K562 (cell line): ENCODE measurements at regions not wholly inside any gene's neighbourhood (a gene's known extent, or its start where the extent isn't known, plus 50 kb on each side); places are given as distances from the start of the nearest gene placed in this dataset.

Experiments used
- ATAC-seq: fragments of 200-7000 bp; cut with Tn5 transposase; 3 replicates; pipeline ENCODE4 v1.9.1; 2020; ENCODE audit warnings: moderate library complexity
- BruUV-seq: library from RNA; stranded (reverse); fragments of 400-500 nt; replicated peaks from 2 replicates; lab custom pipeline; 2021; lab: Mats Ljungman, UMichigan
- CTCF ChIA-PET: fragments of 300-600 bp; formaldehyde crosslinking; extraction: SDS; loops from one replicate; lab custom pipeline; 2021; ENCODE audit warnings: low intra/inter-chr PET ratio; lab: Yijun Ruan, JAX
- POLR2A ChIA-PET: fragments of 300-600, 350-650 bp; sonication (Branson Sonifier 250); formaldehyde crosslinking; extraction: SDS; loops from one replicate; lab custom pipeline; 2021; ENCODE audit warnings: antibody characterized with exemption, inconsistent platforms; lab: Yijun Ruan, JAX
- DNase-seq, 4 experiments: peaks; one replicate each; pipeline versions ENCODE4 v3.0.0 to v3.0.0-alpha.2; 2011 to 2018; ENCODE audit warnings: low spot score in 3 of 4, mixed read lengths in 3 of 4; ENCODE audit errors: extremely low read depth in 1 of 4
- FAIRE-seq: peaks from 2 replicates; lab custom pipeline; 2011; peaks lifted over from hg19 to GRCh38; lab: Jason Lieb, UNC
- H2AFZ ChIP-seq: 2 replicates; pipeline ENCODE4 v1.6.0; 2011; ENCODE audit warnings: low read depth, low read length, control low read depth, inconsistent platforms
- H3K27ac ChIP-seq: fragments of 200-600 bp; 3 replicates; pipeline ENCODE4 v1.8.0; 2011; ENCODE audit warnings: low read depth, mild to moderate bottlenecking, control low read depth, inconsistent platforms, low read length, moderate library complexity, mixed read lengths; ENCODE audit errors: extremely low read depth
- H3K27me3 ChIP-seq, 2 experiments: fragments of 300-600 bp in 1 of 2; 2 replicates in 1 of 2; 3 replicates in 1 of 2; pipeline versions ENCODE4 v1.6.0 to v1.8.0; 2011; ENCODE audit warnings: inconsistent platforms in 2 of 2, low read length in 2 of 2, mild to moderate bottlenecking in 1 of 2, mixed read lengths in 1 of 2, moderate library complexity in 1 of 2; ENCODE audit not compliant: control insufficient read depth in 2 of 2, insufficient read depth in 2 of 2
- H3K36me3 ChIP-seq: fragments of 300-600 bp; 3 replicates; pipeline ENCODE4 v1.8.0; 2011; ENCODE audit warnings: mild to moderate bottlenecking, low read length, inconsistent platforms; ENCODE audit not compliant: control insufficient read depth, insufficient read depth
- H3K4me1 ChIP-seq, 2 experiments: fragments of 200-600 bp in 1 of 2; replicated peaks in 1 of 2; 2 replicates in 1 of 2; 3 replicates in 1 of 2; pipeline versions ENCODE4 v1.5.1 to v1.8.0; 2011; ENCODE audit warnings: inconsistent platforms in 2 of 2, low read length in 2 of 2, mild to moderate bottlenecking in 1 of 2, mixed read lengths in 1 of 2, moderate library complexity in 1 of 2; ENCODE audit not compliant: control insufficient read depth in 2 of 2, insufficient read depth in 2 of 2
- H3K4me2 ChIP-seq: 2 replicates; pipeline ENCODE4 v1.6.1; 2011; ENCODE audit warnings: low read length, control low read depth, inconsistent platforms, mixed read lengths; ENCODE audit not compliant: insufficient read depth
- H3K4me3 ChIP-seq: fragments of 200-600 bp; sonication (generic), shearing (Covaris generic); 2 replicates; pipeline ENCODE4 v1.5.1; 2016; ENCODE audit warnings: control low read depth, inconsistent platforms
- H3K79me2 ChIP-seq: fragments of 200-600 bp; 3 replicates; pipeline ENCODE4 v1.8.0; 2011; ENCODE audit warnings: low read length, inconsistent platforms; ENCODE audit not compliant: control insufficient read depth, insufficient read depth
- H3K9ac ChIP-seq, 2 experiments: 2 replicates each; pipeline versions ENCODE4 v1.6.0 to v1.6.1; 2011; ENCODE audit warnings: low read depth in 2 of 2, low read length in 2 of 2, control low read depth in 1 of 2, inconsistent platforms in 1 of 2, mild to moderate bottlenecking in 1 of 2, mixed read lengths in 1 of 2; ENCODE audit not compliant: insufficient read depth in 1 of 2
- H3K9me1 ChIP-seq: one replicate; pipeline ENCODE4 v1.6.0; 2011; ENCODE audit warnings: inconsistent platforms, mild to moderate bottlenecking, low read length, moderate library complexity; ENCODE audit not compliant: control insufficient read depth, insufficient read depth
- H3K9me3 ChIP-seq: replicated peaks from 2 replicates; pipeline ENCODE4 v1.5.1; 2011; ENCODE audit warnings: low read depth, low read length, inconsistent platforms; ENCODE audit not compliant: control insufficient read depth, insufficient read depth
- H4K20me1 ChIP-seq: replicated peaks from 2 replicates; pipeline ENCODE4 v1.6.1; 2011; ENCODE audit warnings: low read length, inconsistent platforms, mixed read lengths; ENCODE audit not compliant: control insufficient read depth, insufficient read depth
- CBFA2T3 ChIP-seq: fragments of 450-650 bp; IDR thresholded peaks from 2 replicates; pipeline ENCODE4 v1.6.1; 2017
- FOSL1 ChIP-seq: fragments of 200-800 bp; sonication (Bioruptor generic); conservative IDR thresholded peaks from 2 replicates; pipeline ENCODE4 v1.6.1; 2016; ENCODE audit warnings: missing genetic modification characterization, missing compliant biosample characterization
- MTA2 ChIP-seq: fragments of 450-650 bp; IDR thresholded peaks from 2 replicates; pipeline ENCODE4 v1.6.1; 2016; ENCODE audit warnings: low read depth
- NFE2L1 ChIP-seq: fragments of 450-650 bp; IDR thresholded peaks from 2 replicates; pipeline ENCODE4 v1.6.1; 2016; ENCODE audit warnings: missing genetic modification characterization, low read depth, mild to moderate bottlenecking, missing compliant biosample characterization, moderate library complexity, borderline replicate concordance
- POLR2G ChIP-seq: fragments of 200-400 bp; formaldehyde crosslinking; IDR thresholded peaks from 2 replicates; pipeline ENCODE4 v1.6.1; 2017; ENCODE audit warnings: low read depth, mild to moderate bottlenecking, antibody characterized with exemption, low read length, moderate library complexity
- ZNF766 ChIP-seq: fragments of 200-800 bp; sonication (Bioruptor generic); conservative IDR thresholded peaks from 2 replicates; pipeline ENCODE4 v1.6.1; 2016; ENCODE audit warnings: missing genetic modification characterization, missing compliant biosample characterization
- WGBS: fragments of 100-300 bp; shearing (Covaris generic); methylation state at CpG from one replicate; pipeline ENCODE4 v1.1.6; 2016; ENCODE audit warnings: low coverage, mixed read lengths; ENCODE audit not compliant: insufficient coverage; ENCODE audit errors: missing lambda C conversion rate; 5-methylcytosine and 5-hydroxymethylcytosine counted together
- in situ Hi-C: fragments of 300-500 bp; cut with MboI; formaldehyde crosslinking; loops from 4 replicates; pipeline ENCODE4 v1.15.0; 2018; ENCODE audit warnings: inconsistent platforms, mixed read lengths
- intact Hi-C: fragments of 100-400 bp; cut with micrococcal nuclease; formaldehyde crosslinking; loops from 2 replicates; pipeline ENCODE4 v1.14.2; 2022
- TF ChIP-seq, protein P1 (sequence below): IDR thresholded peaks from 2 replicates; pipeline ENCODE4 v1.6.1; 2014; ENCODE audit warnings: antibody characterized with exemption

DNA sequence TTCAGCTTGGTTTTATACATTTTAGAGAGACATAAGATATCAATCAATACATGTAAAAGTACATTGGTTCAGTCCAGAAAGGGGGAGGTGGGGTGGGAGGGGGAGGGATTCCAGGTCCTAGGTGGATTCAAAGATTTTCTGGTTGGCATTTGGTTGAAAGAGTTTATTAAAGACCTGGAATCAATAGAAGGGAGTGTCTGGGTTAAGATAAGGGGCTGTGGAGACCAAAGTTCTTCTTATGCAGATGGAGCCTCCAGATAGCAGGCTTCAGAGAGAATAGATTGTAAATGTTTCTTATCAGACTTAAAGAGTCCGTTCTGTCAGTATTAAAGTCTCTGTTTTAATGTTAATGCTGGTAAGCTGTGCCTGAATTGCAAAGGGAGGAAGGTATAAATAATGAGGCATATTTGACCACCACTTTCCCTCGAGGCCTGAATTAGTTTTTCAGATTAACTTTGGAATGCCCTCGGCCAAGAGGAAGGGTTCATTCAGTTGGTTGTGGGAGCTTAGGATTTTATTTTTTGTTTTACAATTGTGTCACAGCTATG, 169.9 kb downstream of the AASDH start:
- BruUV-seq = no TSS peak
- Histone ChIP-seq H3K79me2 (no peaks in the 10 kb centered on the region), H3K9me1 (no peaks in the 10 kb centered on the region), H3K4me3 (no peak overlapping the region), H2AFZ (no peak overlapping the region), H3K9me3 (no peaks in the 10 kb centered on the region), H3K4me1 (no peaks in the 10 kb centered on the region), H3K36me3 (no peaks in the 10 kb centered on the region), H3K27me3 (peaks cover 3 to 12% of the 10 kb centered on the region in 2 experiments; a peak in 4 of 5 replicates), H3K27ac (no peak overlapping the region), H4K20me1 (no peaks in the 10 kb centered on the region; the same call in 1 of the 2 replicates), H3K4me2 (no peak overlapping the region), H3K9ac (no peak overlapping the region)
- no peak for TF ChIP-seq NFE2L1 (tag)
- 0 out of 2 replicates have a peak, but pooled peaks have one; percentile 16 for TF ChIP-seq CBFA2T3
- 0 out of 2 replicates have a peak, but pooled peaks have one; percentile 28 for TF ChIP-seq ZNF766 (CRISPR knock-in tag)
- ChIA-PET CTCF (no interaction called here), POLR2A (interaction anchor here (1.0 kb wide), 1 partner anchor 13 kb away, joined by 3 read pairs; no protein-coding TSS in a partner anchor)
- DNase-seq (no peak), FAIRE-seq (no peak), ATAC-seq (no peak)
- in situ Hi-C loops (no loop called here), intact Hi-C loops (no loop called here)
- WGBS = 0% methylated on average over 3 of the region's 3 CpGs

DNA sequence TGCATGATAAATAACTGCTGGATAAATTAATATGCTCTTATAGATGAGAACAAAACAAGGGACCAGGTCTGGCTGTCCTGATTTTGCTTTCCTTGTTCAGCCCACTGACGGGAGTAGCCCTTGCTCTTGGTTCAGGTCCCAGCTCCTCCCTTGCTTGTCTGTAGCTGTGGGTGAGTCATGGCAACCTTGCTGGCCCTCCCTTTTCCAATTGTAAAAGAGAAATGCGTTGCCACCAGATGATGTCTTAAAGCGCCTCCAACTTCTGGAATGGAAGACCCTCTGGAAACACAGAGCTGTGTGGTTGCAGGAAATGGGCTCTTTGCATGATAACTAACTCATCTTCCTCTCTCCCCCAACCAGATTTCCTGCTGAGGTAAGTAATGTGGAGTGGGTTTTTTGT, 171.4 kb downstream of the AASDH start:
- H2AFZ ChIP-seq = no peak overlapping the region
- H3K27ac ChIP-seq = no peak overlapping the region
- peaks cover 3 to 12% of the 10 kb centered on the region in 2 experiments; a peak in 4 of 5 replicates for H3K27me3 ChIP-seq
- ChIA-PET POLR2A (no interaction called here), CTCF (no interaction called here)
- no peak overlapping the region for H3K4me3 ChIP-seq
- WGBS = 2% methylated on average over 3 of the region's 3 CpGs
- no peak overlapping the region for H3K9ac ChIP-seq
- H3K9me1 ChIP-seq = no peaks in the 10 kb centered on the region
- BruUV-seq = no TSS peak
- H3K36me3 ChIP-seq = no peaks in the 10 kb centered on the region
- no peak; the same call in 2 of the 3 replicates for ATAC-seq
- in situ Hi-C loops (no loop called here), intact Hi-C loops (no loop called here)
- TF ChIP-seq, protein P1, sequence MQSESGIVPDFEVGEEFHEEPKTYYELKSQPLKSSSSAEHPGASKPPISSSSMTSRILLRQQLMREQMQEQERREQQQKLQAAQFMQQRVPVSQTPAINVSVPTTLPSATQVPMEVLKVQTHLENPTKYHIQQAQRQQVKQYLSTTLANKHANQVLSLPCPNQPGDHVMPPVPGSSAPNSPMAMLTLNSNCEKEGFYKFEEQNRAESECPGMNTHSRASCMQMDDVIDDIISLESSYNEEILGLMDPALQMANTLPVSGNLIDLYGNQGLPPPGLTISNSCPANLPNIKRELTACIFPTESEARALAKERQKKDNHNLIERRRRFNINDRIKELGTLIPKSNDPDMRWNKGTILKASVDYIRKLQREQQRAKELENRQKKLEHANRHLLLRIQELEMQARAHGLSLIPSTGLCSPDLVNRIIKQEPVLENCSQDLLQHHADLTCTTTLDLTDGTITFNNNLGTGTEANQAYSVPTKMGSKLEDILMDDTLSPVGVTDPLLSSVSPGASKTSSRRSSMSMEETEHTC = no peak
- no peak for TF ChIP-seq POLR2G
- TF ChIP-seq FOSL1 = 0 out of 2 replicates have a peak, but pooled peaks have one; percentile 15
- no peak for TF ChIP-seq MTA2
- H3K79me2 ChIP-seq = no peaks in the 10 kb centered on the region
- no peaks in the 10 kb centered on the region for H3K4me1 ChIP-seq
- H4K20me1 ChIP-seq = no peaks in the 10 kb centered on the region; the same call in 1 of the 2 replicates
- peaks cover 2% of the 10 kb centered on the region for H3K9me3 ChIP-seq
- DNase-seq = no peak
- no peak for FAIRE-seq
- H3K4me2 ChIP-seq = no peak overlapping the region
